ENCODE measurements at regions not wholly inside any gene's neighbourhood (a gene's known extent, or its start where the extent isn't known, plus 50 kb on each side); places are given as distances from the start of the nearest gene placed in this dataset.

- DNase-seq (ENCODE audit: low read depth in 2 of 3, low spot score in 2 of 3): no peak
Observed at GRCh38 chr3:170784406-170784805, 85.6 kb downstream of the RPL22L1 start.

DNA sequence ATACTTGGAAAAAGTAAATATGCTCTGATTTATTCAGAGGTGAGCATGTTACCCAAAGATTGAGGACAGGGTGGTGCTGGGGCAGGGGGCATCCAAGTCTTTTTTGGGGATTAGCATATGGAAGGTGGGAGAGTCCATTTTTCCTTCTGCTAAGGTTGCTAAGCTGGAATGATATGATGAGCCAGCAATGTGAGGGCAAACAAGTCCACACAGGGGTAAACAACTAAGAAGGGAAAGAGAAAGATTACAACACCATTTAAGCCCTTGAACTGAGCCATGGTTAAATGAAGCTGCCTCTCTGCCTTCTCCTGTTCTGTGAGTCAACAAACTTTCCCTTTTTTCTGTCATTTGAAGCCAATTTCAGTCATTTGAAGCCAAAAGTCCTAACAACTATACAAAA lies 89.0 kb downstream of the RPL22L1 start:
- no peak for DNase-seq (ENCODE audit: low read depth in 2 of 3, low spot score in 2 of 3)

GRCh38 chr3:170780471-170780870 lies 89.5 kb downstream of the RPL22L1 start:
- DNase-seq (ENCODE audit: low read depth in 2 of 3, low spot score in 2 of 3): no peak

DNA sequence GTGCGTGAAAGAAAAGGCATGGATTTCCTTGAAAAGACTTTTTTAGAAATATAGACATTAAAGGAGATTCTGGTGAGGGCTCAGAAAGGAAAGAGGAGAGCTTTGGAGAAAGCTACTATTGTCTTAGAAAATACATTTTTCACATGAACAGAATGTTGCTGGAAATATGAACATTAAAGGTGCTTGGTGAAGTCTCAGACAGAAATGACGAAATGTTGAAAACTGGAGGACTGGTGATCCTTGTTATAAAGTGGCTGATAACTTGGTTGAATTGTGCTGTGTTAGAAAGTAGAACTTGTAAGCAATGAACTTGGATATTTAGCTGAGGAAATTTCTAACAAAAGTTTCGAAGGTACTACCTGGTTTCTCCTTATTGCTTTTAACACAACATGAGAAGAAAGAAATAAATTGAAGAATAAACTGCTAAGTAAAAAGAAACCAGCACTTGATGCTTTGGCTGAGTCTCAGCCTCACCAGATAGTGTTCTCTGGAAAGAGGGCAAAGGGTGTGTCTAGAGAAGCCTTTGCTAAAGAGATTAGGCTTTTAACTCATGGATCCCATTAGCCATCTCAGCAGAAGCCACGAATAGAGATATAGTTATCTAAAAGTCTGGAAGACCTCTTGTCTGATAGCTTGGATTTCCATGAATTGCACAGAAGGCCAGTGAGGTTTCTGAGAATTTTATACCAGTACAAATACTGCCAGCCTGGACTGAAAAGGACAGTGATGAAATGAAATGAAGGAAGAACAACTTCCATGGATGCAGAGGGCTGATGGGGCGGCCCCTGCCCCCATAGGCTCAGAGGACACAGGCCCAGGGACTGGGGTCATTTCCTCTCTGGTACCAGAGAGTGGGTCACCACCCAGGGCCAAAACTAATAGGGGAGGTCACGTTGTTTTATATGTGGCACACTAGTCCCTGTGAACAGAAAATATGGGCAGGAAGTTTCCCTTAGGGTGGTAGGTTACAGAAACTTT lies 91.5 kb downstream of the RPL22L1 start:
- DNase-seq (ENCODE audit: low read depth in 2 of 3, low spot score in 2 of 3): no peak

GRCh38 chr3:170777564-170777926 lies 92.5 kb downstream of the RPL22L1 start:
- DNase-seq (ENCODE audit: low read depth in 2 of 3, low spot score in 2 of 3): no peak

DNA sequence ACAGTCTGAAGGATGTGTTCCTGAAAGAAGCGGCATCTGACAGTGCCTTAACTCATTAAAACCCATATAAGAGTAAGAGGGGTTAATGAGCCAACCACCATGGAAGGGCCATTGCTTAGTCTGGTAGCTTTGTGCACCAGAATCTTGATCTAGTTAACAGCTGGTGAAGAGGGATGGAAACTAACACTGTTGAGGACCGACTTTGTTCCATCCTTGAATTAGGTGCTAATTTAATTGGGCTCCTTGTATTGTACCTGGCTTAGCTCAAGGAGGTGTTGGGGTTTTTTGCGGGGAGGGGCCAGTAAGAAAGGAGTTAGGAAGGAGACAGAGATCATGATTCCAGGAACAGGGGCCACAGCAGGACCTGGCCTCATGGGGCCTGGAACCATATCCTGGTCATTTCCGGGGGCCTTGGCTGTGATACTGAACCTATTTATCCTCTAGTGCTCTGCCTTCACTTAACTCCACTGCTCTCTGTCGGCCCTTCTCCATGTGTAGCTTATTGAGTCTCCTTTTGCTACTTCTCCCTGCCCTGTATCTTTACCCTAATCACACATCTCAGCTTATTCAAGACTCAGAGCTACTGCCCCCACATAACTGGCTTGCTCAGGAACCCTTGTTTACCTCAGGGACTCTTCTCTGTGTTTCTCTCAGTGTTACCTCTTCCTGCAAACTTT lies 93.0 kb downstream of the RPL22L1 start:
- DNase-seq (ENCODE audit: low read depth in 2 of 3, low spot score in 2 of 3): no peak

- no peak for DNase-seq (ENCODE audit: low read depth in 2 of 3, low spot score in 2 of 3)
Observed at GRCh38 chr3:170773682-170774425, 96.1 kb downstream of the RPL22L1 start.

GRCh38 chr3:170772175-170772574 lies 97.8 kb downstream of the RPL22L1 start:
- DNase-seq (ENCODE audit: low read depth in 2 of 3, low spot score in 2 of 3): no peak

DNA sequence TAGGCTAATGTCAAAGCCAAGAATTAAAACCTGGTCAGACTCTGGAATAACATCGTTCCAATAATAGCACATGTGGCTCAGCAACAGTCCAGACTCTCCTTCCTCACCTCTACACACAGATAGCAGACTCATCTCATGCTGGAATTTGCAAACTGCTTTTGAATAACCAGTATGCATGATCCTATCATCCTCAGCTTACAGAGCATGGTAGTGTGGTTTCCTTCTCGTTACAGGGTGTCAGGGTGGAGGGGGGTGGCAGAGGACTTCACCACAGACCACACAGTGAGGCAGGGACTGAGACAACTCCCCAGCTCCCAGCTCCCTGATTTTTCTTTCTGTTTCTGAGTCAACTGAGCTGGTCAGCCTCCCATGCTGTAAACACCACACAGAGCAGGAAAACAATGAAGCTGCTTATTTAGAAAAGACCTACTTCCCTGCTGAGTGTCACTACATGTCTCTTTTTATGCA lies 101.6 kb downstream of the RPL22L1 start:
- no peak for DNase-seq (ENCODE audit: low read depth in 2 of 3, low spot score in 2 of 3)

GRCh38 chr3:170767576-170767941 lies 102.4 kb downstream of the RPL22L1 start:
- DNase-seq (ENCODE audit: low read depth in 2 of 3, low spot score in 2 of 3): no peak

DNA sequence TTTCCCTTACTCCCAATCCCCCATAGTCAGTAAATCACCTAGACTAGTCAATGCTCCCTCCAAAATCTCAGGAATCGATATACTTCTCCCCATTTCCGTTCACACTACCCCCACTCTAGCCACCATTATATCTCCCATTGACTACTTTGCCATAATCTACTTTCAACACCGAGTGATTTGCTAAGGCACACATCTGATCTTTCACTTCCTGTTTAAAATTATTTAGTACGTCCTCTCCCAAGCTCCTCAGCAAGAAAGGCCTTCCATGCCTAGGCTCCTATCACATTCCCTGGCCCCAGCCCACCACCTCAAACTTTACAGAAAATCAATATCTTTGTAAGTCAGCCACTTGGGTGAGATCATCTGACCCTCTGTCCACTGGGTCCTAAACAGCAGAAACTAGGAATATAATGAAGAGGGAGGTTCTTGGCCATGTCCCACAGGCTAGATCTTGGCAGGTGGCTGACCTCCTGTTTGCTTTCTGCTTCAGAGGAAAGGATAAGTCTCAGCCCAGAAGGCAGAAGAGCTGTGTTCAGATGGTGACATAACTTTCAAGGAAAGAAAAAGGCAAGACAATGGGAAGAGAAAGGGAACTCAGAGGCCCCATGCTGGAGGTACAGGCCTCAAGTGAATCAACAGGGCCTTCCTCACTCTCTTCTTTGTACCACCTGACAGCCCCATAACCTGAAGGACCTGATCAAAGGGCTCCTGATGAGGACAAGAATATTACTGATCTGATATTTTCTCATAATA lies 103.0 kb downstream of the RPL22L1 start:
- DNase-seq (ENCODE audit: low read depth in 2 of 3, low spot score in 2 of 3): no peak

DNA sequence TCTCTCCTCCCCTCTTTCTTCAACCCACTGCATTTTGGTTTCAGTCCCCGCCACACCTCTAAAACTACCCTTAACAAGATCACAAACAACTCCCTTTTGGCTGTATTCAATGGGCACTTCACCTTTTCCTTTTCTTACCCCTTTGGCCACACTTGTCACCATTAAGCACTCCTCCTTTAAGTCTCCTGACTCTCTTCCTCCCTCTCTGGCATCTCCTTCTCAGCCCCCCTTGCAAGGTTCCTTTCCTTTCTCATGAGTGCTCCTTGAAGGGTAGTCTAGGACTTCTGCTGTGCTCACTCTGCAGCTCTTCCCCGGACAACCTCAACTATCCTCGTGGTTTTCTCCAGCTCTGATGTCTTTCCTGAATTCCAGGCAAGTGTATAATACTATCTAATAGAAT lies 103.7 kb downstream of the RPL22L1 start:
- DNase-seq (ENCODE audit: low read depth in 2 of 3, low spot score in 2 of 3): no peak

DNA sequence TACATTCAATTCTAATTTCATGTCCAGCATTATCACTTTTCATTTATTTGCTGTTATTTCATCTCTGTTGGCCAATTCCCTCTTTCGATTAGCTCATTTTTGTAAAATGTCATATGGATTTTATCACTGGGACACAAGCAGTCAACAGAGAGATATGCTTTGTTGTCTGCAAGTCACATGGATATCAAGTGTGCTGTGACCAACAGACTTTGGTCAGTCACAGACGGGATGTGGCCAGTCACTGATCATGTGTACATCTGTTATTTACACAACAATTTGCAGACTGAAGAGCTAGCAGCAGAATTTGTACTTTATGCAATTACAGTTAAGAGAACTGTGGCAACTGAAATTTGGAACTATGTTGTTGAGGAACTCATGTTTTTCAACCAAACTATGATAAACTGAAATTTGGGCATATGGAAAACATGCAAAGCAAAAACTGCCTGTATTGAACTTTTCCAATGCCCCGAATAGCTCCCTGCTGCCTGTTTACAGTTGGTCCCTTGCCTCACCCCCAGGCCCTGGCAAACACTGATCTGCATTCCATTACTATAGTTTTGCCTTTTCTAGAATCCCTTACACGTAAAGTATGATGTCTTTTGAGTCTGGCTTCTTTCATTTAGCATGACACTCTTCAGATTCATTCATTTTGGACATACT lies 104.4 kb downstream of the RPL22L1 start:
- DNase-seq (ENCODE audit: low read depth in 2 of 3, low spot score in 2 of 3): no peak

DNA sequence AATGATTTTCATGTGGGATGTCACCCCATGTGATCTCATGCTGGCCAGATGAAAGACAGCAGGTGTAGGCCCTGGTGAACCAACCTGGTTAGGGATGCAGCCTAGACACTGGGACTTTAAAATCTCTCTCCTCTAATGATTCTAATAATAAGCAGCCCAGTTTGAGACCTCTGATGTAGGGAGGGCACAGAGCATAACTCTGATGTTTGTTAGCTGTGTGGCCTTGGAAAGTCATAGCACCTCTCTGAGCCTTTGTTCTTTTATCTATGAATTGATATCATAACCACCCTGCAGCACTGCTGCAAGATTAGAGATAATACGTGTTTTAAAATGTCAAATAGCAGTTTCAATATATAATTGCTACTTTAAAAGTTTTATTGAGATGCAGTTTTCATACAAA lies 106.0 kb downstream of the RPL22L1 start:
- DNase-seq (ENCODE audit: low read depth in 2 of 3, low spot score in 2 of 3): no peak

GRCh38 chr3:170762064-170762463 lies 107.9 kb downstream of the RPL22L1 start:
- DNase-seq (ENCODE audit: low read depth in 2 of 3, low spot score in 2 of 3): no peak

DNA sequence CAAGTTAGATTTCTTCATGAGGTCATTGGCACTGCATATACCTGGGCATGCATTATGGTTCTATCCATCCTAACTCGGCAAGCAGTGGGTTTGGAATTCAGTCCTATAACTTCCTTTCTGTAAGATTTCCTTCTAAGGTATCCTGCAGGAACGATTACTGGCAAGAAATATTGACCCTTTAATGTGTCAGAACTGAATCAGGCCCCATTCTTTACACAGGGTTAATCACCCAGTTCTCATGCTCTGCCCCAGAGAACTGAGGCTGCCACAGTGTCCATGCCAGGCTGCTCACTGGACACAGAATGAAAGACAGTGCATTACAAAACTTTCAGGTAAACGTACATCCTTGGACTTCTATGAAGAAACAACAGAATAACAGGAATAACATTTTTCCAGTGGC lies 108.9 kb downstream of the RPL22L1 start:
- DNase-seq (ENCODE audit: low read depth in 2 of 3, low spot score in 2 of 3): no peak

GRCh38 chr3:170760174-170760526 lies 109.8 kb downstream of the RPL22L1 start:
- no peak for DNase-seq (ENCODE audit: low read depth in 2 of 3, low spot score in 2 of 3)

- no peak for DNase-seq (ENCODE audit: low read depth in 2 of 3, low spot score in 2 of 3)
Observed at GRCh38 chr3:170759511-170760173, 110.4 kb downstream of the RPL22L1 start.

DNA sequence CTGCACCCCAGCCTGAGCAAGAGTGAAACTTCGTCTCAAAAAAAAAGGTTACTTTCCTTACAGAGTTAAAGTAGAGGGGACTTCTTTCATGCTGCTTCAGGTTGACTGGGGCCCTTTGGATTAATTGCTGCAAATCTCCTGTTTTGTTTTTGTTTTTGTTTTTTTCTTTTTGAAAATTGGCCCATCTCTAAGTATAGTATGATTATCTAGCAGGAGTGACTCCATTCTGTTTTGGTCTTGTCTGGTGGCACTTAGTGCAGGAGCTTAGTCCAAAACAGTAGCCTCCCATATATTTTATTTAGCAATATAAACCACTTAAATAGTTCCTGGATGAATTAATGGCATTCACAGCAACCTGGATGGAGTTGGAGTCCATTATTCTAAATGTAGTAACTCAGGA lies 113.0 kb downstream of the RPL22L1 start:
- DNase-seq (ENCODE audit: low read depth in 2 of 3, low spot score in 2 of 3): no peak

GRCh38 chr3:170754311-170754693 lies 115.7 kb downstream of the RPL22L1 start:
- no peak for DNase-seq (ENCODE audit: low read depth in 2 of 3, low spot score in 2 of 3)
